ENCODE measurements at regions not wholly inside any gene's neighbourhood (a gene's known extent, or its start where the extent isn't known, plus 50 kb on each side); places are given as distances from the start of the nearest gene placed in this dataset.

DNA sequence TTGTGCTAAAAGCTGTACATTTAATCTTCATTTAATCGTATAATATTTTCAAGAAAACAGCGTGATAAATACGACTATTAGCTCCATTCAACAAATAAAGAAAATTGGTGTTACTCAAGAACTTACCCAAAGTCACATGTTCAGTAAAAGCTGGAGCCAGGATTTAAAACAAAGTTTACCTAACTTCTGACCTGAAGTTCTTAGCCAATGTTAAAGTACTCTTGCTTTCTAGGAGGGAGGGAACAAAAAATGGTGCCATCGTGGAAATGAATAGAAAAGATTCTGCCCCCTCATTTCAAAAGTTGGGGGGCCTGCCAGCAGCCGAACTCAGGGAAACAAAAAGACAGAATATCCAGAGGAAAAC is 395.8 kb downstream of the CD109 start:
- TF ChIP-seq EP300 (IDR thresholded peaks at IDR 0.05; ENCODE audit: low read depth): no peak
- TF ChIP-seq POLR2A (IDR thresholded peaks at IDR 0.05): no peak
- TF ChIP-seq, protein P1, sequence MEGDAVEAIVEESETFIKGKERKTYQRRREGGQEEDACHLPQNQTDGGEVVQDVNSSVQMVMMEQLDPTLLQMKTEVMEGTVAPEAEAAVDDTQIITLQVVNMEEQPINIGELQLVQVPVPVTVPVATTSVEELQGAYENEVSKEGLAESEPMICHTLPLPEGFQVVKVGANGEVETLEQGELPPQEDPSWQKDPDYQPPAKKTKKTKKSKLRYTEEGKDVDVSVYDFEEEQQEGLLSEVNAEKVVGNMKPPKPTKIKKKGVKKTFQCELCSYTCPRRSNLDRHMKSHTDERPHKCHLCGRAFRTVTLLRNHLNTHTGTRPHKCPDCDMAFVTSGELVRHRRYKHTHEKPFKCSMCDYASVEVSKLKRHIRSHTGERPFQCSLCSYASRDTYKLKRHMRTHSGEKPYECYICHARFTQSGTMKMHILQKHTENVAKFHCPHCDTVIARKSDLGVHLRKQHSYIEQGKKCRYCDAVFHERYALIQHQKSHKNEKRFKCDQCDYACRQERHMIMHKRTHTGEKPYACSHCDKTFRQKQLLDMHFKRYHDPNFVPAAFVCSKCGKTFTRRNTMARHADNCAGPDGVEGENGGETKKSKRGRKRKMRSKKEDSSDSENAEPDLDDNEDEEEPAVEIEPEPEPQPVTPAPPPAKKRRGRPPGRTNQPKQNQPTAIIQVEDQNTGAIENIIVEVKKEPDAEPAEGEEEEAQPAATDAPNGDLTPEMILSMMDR (IDR thresholded peaks at IDR 0.05): no peak
- TF ChIP-seq POLR2AphosphoS5 (IDR thresholded peaks at IDR 0.05): no peak
- DNase-seq: no peak
- H3K27me3 ChIP-seq: no peaks in the 10 kb centered on the region
- no peaks in the 10 kb centered on the region for H3K36me3 ChIP-seq
- in situ Hi-C loops (cut with MboI; ENCODE audit: low pct_ligation_motif_present in 1 of 4, low pct_unique_long_range_greater_than_20kb in 1 of 4, low sequenced_read_pairs in 3 of 4): loop anchor here (10.0 to 25.0 kb wide), 2 partner anchors 1121 to 1123 kb away; partner anchors contain the start of gene COL12A1 (in 3 of the 4)
- H3K9me3 ChIP-seq: no peaks in the 10 kb centered on the region
- intact Hi-C loops (cut with DNase I; ENCODE audit: low total_unique reads): loop anchor here (10.0 kb wide), 1 partner anchor 1113 kb away; the partner anchor contains the start of gene COL12A1
- WGBS, 2 donors (ENCODE audit: low coverage in 1 of 2): 41 to 57% methylated on average over 5 of the region's 5 CpGs
- no peak overlapping the region for H3K4me3 ChIP-seq
- peaks cover 0 to 4% (median 0%) of the 10 kb centered on the region in 4 donors for H3K4me1 ChIP-seq
- H3K27ac ChIP-seq: peak overlapping the region in 1 of 4 donors; percentile 16

- intact Hi-C loops (cut with DNase I; ENCODE audit: low total_unique reads): loop anchor here (10.0 kb wide), 1 partner anchor 1114 kb away; the partner anchor contains the start of gene COL12A1
- no peak for DNase-seq
- Histone ChIP-seq H3K4me3 (no peak overlapping the region), H3K27ac (peak overlapping the region in 2 of 4 donors; percentile 16 to 20), H3K36me3 (no peaks in the 10 kb centered on the region), H3K27me3 (no peaks in the 10 kb centered on the region), H3K4me1 (peaks cover 0 to 4% (median 0%) of the 10 kb centered on the region in 4 donors), H3K9me3 (no peaks in the 10 kb centered on the region)
- in situ Hi-C loops (cut with MboI; ENCODE audit: low pct_ligation_motif_present in 1 of 4, low pct_unique_long_range_greater_than_20kb in 1 of 4, low sequenced_read_pairs in 3 of 4): loop anchor here (10.0 to 25.0 kb wide), 2 partner anchors 1121 to 1124 kb away; partner anchors contain the start of gene COL12A1 (in 3 of the 4)
- WGBS, 2 donors (ENCODE audit: low coverage in 1 of 2): 46 to 61% methylated on average over 4 to 8 of the region's 8 CpGs
- TF ChIP-seq EP300 (IDR thresholded peaks at IDR 0.05; ENCODE audit: low read depth): no peak
- TF ChIP-seq, protein P1 (IDR thresholded peaks at IDR 0.05): peak; percentile 45 to 73 (median 69)
- TF ChIP-seq POLR2AphosphoS5 (IDR thresholded peaks at IDR 0.05): peak; percentile 51 to 69 (median 60)
These were observed 395.3 kb downstream of the CD109 start for GRCh38 chr6:74091136-74091793.

DNA sequence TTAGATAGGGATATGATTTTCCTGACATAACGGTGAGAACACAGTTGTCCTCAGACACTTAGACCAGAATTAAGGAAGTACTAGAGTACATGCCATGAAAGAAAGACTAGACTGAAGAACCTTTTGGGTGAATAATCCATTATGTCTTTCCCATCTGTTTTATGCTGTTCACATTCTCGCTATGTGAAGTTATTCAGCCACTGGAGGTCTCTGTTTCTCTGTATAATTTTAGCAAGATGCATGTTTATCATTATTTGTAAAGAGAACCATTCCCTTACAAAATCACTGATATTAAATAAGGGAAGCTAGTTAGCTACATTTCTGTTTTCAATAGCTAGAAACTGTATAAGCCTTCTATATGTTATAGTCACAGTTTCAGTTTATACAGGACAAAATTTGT is 391.9 kb downstream of the CD109 start:
- TF ChIP-seq POLR2A (IDR thresholded peaks at IDR 0.05): no peak
- TF ChIP-seq POLR2AphosphoS5 (IDR thresholded peaks at IDR 0.05): no peak
- TF ChIP-seq, protein P1 (IDR thresholded peaks at IDR 0.05): no peak
- no peak for TF ChIP-seq EP300 (IDR thresholded peaks at IDR 0.05; ENCODE audit: low read depth)
- H3K4me3 ChIP-seq: no peak overlapping the region
- in situ Hi-C loops (cut with MboI; ENCODE audit: low pct_ligation_motif_present in 1 of 4, low pct_unique_long_range_greater_than_20kb in 1 of 4, low sequenced_read_pairs in 3 of 4): loop anchor here in 3 of 4 donors (25.0 kb wide), 1 partner anchor 1124 kb away; the partner anchor contains the start of gene COL12A1 (in 3 of the 3)
- 50 to 56% methylated on average over 2 of the region's 2 CpGs for WGBS, 2 donors (ENCODE audit: low coverage in 1 of 2)
- no peak overlapping the region for H3K27ac ChIP-seq
- H3K27me3 ChIP-seq: no peaks in the 10 kb centered on the region
- no peaks in the 10 kb centered on the region for H3K36me3 ChIP-seq
- DNase-seq: no peak
- intact Hi-C loops (cut with DNase I; ENCODE audit: low total_unique reads): no loop called here
- H3K4me1 ChIP-seq: peaks cover 0 to 4% (median 0%) of the 10 kb centered on the region in 4 donors
- no peaks in the 10 kb centered on the region for H3K9me3 ChIP-seq

DNA sequence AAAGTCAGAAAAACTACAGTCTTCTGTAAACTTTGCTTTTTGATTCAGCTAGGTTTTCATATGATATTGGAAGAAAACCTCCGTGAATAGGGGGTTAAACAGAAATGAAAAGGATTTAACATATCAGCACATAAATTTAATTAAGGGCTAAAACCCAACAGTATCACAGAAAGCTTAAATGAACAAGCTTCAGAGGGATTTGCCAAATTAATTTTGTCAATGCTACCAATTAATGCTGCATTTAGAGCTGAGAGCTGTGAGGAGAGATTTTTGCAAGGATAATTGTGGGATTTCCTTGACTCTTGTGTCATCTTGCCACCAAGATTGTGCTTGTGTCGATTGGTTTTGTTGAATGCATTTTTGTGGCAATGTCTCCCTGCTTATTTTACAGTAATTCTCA is 379.9 kb downstream of the CD109 start:
- no peaks in the 10 kb centered on the region for H3K4me1 ChIP-seq
- H3K27ac ChIP-seq: no peak overlapping the region
- no peaks in the 10 kb centered on the region for H3K27me3 ChIP-seq
- in situ Hi-C loops (cut with MboI; ENCODE audit: low pct_ligation_motif_present in 1 of 4, low pct_unique_long_range_greater_than_20kb in 1 of 4, low sequenced_read_pairs in 3 of 4): loop anchor here in 3 of 4 donors (25.0 kb wide), 1 partner anchor 1136 kb away; the partner anchor contains the start of gene COL12A1 (in 3 of the 3)
- intact Hi-C loops (cut with DNase I; ENCODE audit: low total_unique reads): no loop called here
- H3K4me3 ChIP-seq: no peak overlapping the region
- no peaks in the 10 kb centered on the region for H3K36me3 ChIP-seq
- WGBS, 2 donors (ENCODE audit: low coverage in 1 of 2): 64 to 70% methylated on average over 2 of the region's 2 CpGs
- TF ChIP-seq POLR2A (IDR thresholded peaks at IDR 0.05) (no peak), EP300 (IDR thresholded peaks at IDR 0.05; ENCODE audit: low read depth) (no peak), POLR2AphosphoS5 (IDR thresholded peaks at IDR 0.05) (no peak)
- TF ChIP-seq, protein P1 (IDR thresholded peaks at IDR 0.05): no peak
- no peaks in the 10 kb centered on the region for H3K9me3 ChIP-seq
- DNase-seq: no peak

Data from transverse colon (tissue), 4 donors.